Memory B cell (primary cell): ENCODE measurements at regions not wholly inside any gene's neighbourhood (a gene's known extent, or its start where the extent isn't known, plus 50 kb on each side); places are given as distances from the start of the nearest gene placed in this dataset.
A peak's percentile ranks its signal among the peaks of the same experiment; 100 is the strongest.

Source experiments
- ATAC-seq: fragments of 150-1000 bp; cut with Tn5 transposase; 2 replicates; pipeline ENCODE4 v1.10.0; 2021; ENCODE audit warnings: low read depth, mild to moderate bottlenecking, moderate library complexity
- DNase-seq, 2 donors: peaks; one replicate each; pipeline ENCODE4 v3.0.0; 2022; ENCODE audit warnings: low spot score in 2 of 2
- H3K27ac Mint-ChIP-seq: one replicate; pipeline ENCODE4 v1.8.0; 2022; ENCODE audit warnings: mild to moderate bottlenecking, moderate library complexity, mixed read lengths
- H3K27me3 Mint-ChIP-seq: one replicate; pipeline ENCODE4 v1.8.0; 2022; ENCODE audit warnings: mixed read lengths
- H3K36me3 Mint-ChIP-seq: one replicate; pipeline ENCODE4 v1.8.0; 2022; ENCODE audit warnings: mild to moderate bottlenecking, mixed read lengths
- H3K4me1 Mint-ChIP-seq: one replicate; pipeline ENCODE4 v1.8.0; 2022; ENCODE audit warnings: mixed read lengths
- H3K4me3 Mint-ChIP-seq: one replicate; pipeline ENCODE4 v1.8.0; 2022; ENCODE audit warnings: mild to moderate bottlenecking, moderate library complexity, mixed read lengths
- H3K9me3 Mint-ChIP-seq: one replicate; pipeline ENCODE4 v1.8.0; 2022; ENCODE audit warnings: mixed read lengths

DNA sequence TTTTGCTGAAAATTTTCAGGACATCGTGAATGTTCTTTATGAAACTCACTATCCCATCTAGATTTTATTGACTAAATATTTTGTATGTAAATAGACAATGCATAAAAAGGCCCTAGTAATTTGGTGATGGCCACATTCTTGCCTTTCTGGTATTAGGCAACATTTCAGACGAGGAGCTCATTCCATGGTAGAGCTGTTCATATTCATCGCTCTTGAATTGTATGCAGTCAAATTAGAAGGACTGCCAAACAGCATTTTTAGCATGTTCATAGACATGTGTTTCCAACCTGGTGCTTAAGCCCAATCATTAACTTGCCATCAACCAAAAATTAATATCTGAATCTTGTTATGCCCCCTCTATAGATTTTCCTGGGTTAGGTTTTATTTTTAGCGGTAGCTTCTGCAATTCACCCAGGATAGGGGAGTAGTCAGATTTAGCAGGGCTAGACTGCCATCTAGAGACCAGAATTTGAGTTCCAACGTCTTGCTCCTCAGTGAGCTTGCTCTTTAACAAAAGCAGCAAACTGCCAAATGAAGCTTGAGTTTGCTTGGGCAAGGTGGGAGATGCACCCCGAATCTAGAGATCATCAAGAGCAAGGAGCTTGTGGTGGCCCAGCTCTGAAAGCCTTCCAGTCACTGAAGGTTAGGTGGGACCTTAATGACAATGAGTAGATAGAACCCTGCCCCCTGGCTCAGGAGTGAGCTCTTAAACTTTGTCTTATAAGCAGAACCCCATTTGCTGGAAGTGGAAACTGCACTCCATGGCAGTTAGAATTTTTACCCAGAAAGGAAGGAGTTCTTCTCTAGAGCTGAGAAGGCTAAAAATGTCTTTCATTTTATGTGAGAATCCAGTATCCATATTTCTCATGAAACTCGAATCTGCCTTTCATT, 456.2 kb downstream of the RASEF start:
- no peak overlapping the region for H3K27ac Mint-ChIP-seq
- H3K4me3 Mint-ChIP-seq = no peak overlapping the region

DNA sequence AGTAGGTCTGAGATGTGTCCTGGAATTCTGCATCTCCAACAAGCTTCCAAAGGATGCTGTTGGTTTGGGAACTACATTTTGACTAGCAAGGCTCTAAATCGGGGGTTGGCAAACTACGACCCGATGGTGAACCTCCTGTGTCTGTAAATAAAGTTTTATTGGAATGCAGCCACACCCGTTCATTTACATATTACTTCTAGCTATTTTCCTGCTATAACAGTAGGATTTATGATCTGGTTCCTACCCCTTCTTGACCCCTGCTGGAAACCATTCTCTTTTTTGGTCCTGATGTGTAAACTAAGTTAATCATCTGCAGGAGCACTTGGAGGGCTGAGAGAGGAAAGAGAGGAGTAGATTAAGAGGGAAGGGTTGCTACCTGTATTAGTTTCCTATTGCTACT, 454.5 kb downstream of the RASEF start:
- Mint-ChIP-seq H3K36me3 (no peaks in the 10 kb centered on the region), H3K4me3 (no peak overlapping the region), H3K27ac (no peak overlapping the region), H3K9me3 (no peaks in the 10 kb centered on the region), H3K27me3 (no peaks in the 10 kb centered on the region), H3K4me1 (no peaks in the 10 kb centered on the region)
- DNase-seq = no peak
- ATAC-seq = no peak

More for the DNA sequence above, 456.2 kb downstream of the RASEF start:
- no peaks in the 10 kb centered on the region for H3K9me3 Mint-ChIP-seq
- no peaks in the 10 kb centered on the region for H3K27me3 Mint-ChIP-seq
- H3K4me1 Mint-ChIP-seq = no peaks in the 10 kb centered on the region
- peak; percentile 72 for ATAC-seq
- no peaks in the 10 kb centered on the region for H3K36me3 Mint-ChIP-seq
- peak; percentile 30 to 45 for DNase-seq

DNA sequence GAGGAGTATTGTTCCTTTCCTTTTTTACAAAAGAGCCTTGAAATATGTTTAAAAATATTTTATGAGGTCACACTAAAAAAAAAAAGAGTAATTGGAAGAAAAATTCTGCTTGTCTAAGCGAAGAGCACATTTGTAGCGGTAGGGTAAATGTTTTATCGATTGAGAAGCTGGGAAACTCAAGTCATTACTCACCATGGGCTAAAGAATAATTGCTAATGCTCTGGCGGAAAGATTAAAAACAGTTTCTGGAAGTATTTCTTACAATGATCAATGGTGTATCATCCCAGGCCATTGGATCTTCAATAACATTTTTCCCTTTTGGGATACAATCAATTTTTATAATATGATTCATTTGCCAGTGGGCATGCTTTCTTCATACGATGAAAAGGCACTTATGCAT, 450.0 kb downstream of the RASEF start:
- ATAC-seq (no peak), DNase-seq (no peak)
- Mint-ChIP-seq H3K4me3 (no peak overlapping the region), H3K27ac (no peak overlapping the region), H3K9me3 (peaks cover 1% of the 10 kb centered on the region), H3K27me3 (peaks cover 5% of the 10 kb centered on the region), H3K36me3 (no peaks in the 10 kb centered on the region), H3K4me1 (no peaks in the 10 kb centered on the region)

DNA sequence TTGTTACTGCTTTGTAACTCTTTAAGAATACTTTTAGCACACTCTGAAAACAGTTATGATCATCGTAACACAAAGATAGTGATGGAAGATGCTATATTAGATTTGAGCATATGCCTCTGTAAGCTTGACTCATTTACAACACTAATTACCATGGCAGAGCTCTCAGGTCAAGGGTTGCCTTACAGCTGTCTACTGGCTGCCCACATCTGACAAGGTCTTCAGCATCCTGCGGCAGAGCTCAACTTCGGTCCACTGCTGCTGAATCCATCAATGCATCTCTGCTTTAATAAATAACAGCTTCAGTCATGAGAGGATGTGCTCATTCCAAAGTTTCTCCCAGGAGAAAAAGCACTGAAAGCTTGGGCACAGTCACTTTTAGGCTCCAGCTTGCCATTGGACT, 449.4 kb downstream of the RASEF start:
- peaks cover 5% of the 10 kb centered on the region for H3K27me3 Mint-ChIP-seq
- DNase-seq (no peak), ATAC-seq (no peak)
- no peaks in the 10 kb centered on the region for H3K4me1 Mint-ChIP-seq
- H3K4me3 Mint-ChIP-seq = no peak overlapping the region
- H3K9me3 Mint-ChIP-seq = peaks cover 1% of the 10 kb centered on the region
- no peaks in the 10 kb centered on the region for H3K36me3 Mint-ChIP-seq
- H3K27ac Mint-ChIP-seq = no peak overlapping the region

DNA sequence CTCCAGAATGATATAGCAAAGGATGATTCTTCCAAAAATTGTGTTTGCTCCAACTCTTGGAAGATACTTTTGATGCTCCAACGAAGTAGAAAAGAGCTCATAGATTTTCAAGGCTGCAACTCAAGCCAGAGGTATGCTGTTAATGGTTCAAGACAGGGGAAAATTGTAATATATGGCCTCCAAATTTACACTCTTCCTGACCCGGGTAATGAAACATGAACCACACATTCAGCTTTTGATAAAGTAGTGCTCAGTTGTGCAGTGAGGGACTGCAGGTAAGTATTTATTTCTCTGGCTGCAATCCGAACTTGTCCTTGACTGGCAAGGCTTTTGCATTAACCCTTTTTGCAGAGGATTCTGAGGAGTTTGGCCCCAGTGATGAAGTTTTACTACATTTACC, 446.4 kb downstream of the RASEF start:
- H3K27ac Mint-ChIP-seq = no peak overlapping the region

DNA sequence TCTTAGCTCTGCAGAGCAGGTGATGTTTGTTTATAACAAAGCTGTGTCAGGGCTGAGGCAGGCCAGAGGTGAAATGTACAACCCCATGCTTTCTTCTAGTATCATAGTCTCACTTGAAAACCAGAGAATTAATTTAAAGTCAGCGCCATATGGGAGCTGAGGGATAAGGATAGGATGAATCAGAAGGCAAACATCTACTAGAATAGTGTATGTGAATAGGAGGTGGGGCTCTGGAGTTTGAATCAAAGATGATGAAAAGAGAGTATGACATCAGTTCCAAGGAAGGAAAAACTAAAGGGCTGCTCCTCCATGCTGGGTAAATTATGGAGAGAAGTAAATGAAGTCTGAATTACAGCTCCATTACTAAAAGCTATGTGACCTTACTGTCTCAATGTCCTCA, 441.5 kb downstream of the RASEF start:
- no peak for ATAC-seq
- DNase-seq = no peak
- Mint-ChIP-seq H3K4me3 (no peak overlapping the region), H3K27me3 (peaks cover 8% of the 10 kb centered on the region), H3K36me3 (no peaks in the 10 kb centered on the region), H3K4me1 (no peaks in the 10 kb centered on the region), H3K27ac (no peak overlapping the region), H3K9me3 (peaks cover 1% of the 10 kb centered on the region)

More for the DNA sequence above, 446.4 kb downstream of the RASEF start:
- no peaks in the 10 kb centered on the region for H3K36me3 Mint-ChIP-seq
- peaks cover 1% of the 10 kb centered on the region for H3K9me3 Mint-ChIP-seq
- H3K4me1 Mint-ChIP-seq = no peaks in the 10 kb centered on the region
- DNase-seq (no peak), ATAC-seq (no peak)
- H3K4me3 Mint-ChIP-seq = no peak overlapping the region
- H3K27me3 Mint-ChIP-seq = peaks cover 8% of the 10 kb centered on the region

DNA sequence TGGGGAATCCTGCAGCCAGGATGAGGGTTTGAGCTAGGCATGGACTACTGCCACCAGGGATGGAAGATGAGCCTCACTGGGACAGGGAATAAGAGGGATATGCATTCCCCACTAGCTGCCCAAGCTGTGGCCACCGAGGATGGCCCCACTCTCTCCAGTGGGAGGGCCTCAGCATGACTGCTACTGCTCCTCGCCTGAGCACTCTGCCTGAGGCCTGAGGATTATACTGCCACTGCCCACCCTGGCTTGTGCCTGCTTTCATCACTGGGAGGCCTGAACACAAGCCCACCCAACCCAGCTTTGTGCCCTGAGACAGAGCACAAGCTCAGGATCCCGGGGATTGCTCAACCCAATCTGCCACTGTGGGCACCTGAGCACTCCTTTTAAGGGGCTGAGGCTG, 425.6 kb downstream of the RASEF start:
- H3K36me3 Mint-ChIP-seq = no peaks in the 10 kb centered on the region
- H3K27me3 Mint-ChIP-seq = no peaks in the 10 kb centered on the region
- no peak overlapping the region for H3K27ac Mint-ChIP-seq
- ATAC-seq (no peak), DNase-seq (no peak)
- peaks cover 13% of the 10 kb centered on the region for H3K9me3 Mint-ChIP-seq
- H3K4me3 Mint-ChIP-seq = no peak overlapping the region
- no peaks in the 10 kb centered on the region for H3K4me1 Mint-ChIP-seq

DNA sequence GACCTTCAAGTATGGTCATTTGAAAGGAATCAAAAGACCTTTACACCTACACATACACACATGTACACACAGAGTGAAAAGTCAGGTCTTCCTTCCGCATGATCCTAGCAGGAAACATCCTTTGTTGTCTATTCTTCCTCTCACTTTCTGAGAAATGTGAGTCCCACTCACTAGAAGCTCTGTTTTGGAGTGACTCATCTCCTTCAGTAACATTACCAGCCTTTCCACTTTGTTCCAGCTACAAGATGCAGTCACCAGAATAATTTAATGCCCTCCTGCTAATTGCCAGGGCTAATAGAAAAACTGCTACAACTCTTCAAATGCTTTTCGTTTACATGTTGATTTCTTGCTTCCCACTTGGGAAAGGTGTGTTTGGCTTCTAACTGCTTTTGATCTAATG, 417.3 kb downstream of the RASEF start:
- no peak overlapping the region for H3K4me3 Mint-ChIP-seq
- H3K27me3 Mint-ChIP-seq = no peaks in the 10 kb centered on the region
- H3K4me1 Mint-ChIP-seq = no peaks in the 10 kb centered on the region
- no peak for DNase-seq
- peaks cover 6% of the 10 kb centered on the region for H3K9me3 Mint-ChIP-seq
- ATAC-seq = no peak
- no peak overlapping the region for H3K27ac Mint-ChIP-seq
- H3K36me3 Mint-ChIP-seq = no peaks in the 10 kb centered on the region

DNA sequence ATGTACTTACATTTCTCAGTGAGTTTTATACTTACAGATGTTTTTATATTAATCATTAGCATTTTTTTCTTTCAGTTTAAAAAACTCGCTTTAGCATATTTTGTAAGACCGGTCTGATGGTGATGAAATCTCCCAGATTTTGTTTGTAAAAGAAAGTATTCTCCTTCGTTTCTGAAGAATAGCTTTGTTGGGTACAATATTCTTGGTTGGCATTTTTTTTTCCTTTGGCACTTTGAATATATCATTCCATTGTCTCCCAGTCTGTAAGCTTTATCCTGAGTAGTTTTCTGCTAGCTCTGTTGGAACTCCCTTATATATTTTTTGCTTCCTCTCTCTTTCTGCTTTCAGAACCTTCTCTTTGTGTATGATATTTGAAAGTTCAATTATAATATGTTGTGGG, 412.6 kb downstream of the RASEF start:
- no peak for ATAC-seq
- no peaks in the 10 kb centered on the region for H3K4me1 Mint-ChIP-seq

DNA sequence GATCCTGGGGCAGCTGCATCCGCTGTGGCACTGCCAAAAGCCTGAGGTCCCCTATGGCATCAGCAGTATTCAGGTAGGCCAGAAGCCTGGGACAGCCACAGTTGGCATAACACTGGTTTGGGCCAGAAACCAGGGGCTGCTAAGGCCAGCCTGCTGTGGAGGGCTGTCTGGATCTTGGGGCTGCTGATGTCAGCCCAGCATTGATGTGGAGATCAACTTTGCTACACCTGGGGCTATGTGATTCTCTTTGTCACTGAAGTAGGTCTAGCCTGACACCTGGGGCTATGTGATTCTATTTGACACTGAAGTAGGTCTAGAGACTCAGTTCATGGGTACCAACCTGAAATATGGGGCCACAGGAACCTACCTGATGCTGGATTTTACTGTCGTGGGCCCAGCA, 411.5 kb downstream of the RASEF start:
- DNase-seq (no peak), ATAC-seq (no peak)
- H3K36me3 Mint-ChIP-seq = no peaks in the 10 kb centered on the region
- no peaks in the 10 kb centered on the region for H3K4me1 Mint-ChIP-seq
- H3K27me3 Mint-ChIP-seq = no peaks in the 10 kb centered on the region
- H3K4me3 Mint-ChIP-seq = no peak overlapping the region
- H3K9me3 Mint-ChIP-seq = peaks cover 5% of the 10 kb centered on the region
- H3K27ac Mint-ChIP-seq = no peak overlapping the region

More for the DNA sequence above, 412.6 kb downstream of the RASEF start:
- Mint-ChIP-seq H3K9me3 (peaks cover 5% of the 10 kb centered on the region), H3K4me3 (no peak overlapping the region), H3K36me3 (no peaks in the 10 kb centered on the region), H3K27ac (no peak overlapping the region), H3K27me3 (no peaks in the 10 kb centered on the region)
- no peak for DNase-seq

DNA sequence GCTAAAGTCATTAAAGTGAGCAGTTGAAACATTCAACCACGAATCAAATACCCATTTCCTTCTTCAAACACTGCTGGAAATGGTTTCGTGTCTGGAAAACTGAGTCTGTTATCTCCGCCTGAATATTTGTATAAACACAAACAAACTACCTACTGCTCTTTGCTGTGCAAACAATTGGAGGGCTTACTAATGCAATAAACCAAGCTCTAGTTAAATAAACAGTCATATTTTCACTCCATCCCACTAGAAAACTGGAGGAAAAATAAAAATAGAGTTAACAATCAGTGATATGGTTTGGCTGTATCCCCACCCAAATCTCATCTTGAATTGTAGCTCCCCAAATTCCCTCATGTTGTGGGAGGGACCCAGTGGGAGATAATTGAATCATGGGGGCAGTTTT, 397.6 kb downstream of the RASEF start:
- H3K9me3 Mint-ChIP-seq = no peaks in the 10 kb centered on the region
- ATAC-seq = no peak
- no peaks in the 10 kb centered on the region for H3K36me3 Mint-ChIP-seq
- no peak overlapping the region for H3K4me3 Mint-ChIP-seq
- H3K27ac Mint-ChIP-seq = no peak overlapping the region
- no peak for DNase-seq
- H3K4me1 Mint-ChIP-seq = no peaks in the 10 kb centered on the region
- H3K27me3 Mint-ChIP-seq = no peaks in the 10 kb centered on the region

DNA sequence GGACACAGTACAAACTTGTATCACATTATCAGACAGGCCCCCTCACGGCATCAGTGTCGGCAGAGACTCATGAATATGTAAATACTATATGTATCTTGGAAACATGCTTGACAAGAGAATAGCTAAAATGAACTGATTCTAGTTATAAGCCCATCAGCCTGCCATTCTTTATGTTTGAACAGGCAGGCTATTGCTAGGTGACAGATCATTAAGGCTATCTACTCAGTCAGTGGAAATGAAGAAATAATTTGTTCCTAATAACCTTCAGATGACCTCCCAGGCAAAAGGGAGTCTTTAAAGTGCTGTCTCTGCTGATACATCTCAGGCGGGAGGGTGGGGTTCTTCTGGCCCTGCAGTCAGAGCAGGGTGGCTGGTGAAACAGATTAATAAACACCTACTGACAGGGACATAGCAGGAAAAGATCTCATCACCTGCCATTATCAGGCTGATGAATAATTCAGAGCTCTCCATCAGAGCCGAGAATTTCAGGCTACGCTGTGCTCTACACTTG, 394.2 kb downstream of the RASEF start:
- ATAC-seq (no peak), DNase-seq (no peak)
- Mint-ChIP-seq H3K9me3 (no peaks in the 10 kb centered on the region), H3K27me3 (peaks cover 2% of the 10 kb centered on the region), H3K27ac (no peak overlapping the region), H3K36me3 (no peaks in the 10 kb centered on the region), H3K4me1 (no peaks in the 10 kb centered on the region), H3K4me3 (no peak overlapping the region)

DNA sequence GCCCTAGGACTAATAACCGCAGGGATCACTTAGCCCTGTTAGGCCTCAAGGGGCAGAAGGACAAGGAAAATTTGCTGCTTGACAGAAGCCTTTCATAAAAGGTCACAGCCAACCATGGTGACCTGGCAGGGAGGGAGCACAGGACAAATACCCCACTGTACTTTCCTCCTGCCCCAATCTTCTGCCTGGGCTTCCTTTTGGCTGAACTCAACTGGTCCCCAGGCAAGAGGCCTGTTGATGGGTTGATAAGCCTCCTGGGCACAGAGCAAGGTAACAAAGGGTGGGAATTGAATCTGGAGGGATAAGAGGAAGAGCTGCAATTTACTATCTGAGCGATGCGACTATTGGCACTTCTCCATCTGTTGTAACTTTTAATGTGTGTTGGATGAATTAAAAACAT, 392.9 kb downstream of the RASEF start:
- H3K27me3 Mint-ChIP-seq = peaks cover 4% of the 10 kb centered on the region
- no peaks in the 10 kb centered on the region for H3K36me3 Mint-ChIP-seq
- DNase-seq = no peak
- H3K4me1 Mint-ChIP-seq = no peaks in the 10 kb centered on the region
- no peaks in the 10 kb centered on the region for H3K9me3 Mint-ChIP-seq
- no peak overlapping the region for H3K4me3 Mint-ChIP-seq
- H3K27ac Mint-ChIP-seq = no peak overlapping the region
- no peak for ATAC-seq

DNA sequence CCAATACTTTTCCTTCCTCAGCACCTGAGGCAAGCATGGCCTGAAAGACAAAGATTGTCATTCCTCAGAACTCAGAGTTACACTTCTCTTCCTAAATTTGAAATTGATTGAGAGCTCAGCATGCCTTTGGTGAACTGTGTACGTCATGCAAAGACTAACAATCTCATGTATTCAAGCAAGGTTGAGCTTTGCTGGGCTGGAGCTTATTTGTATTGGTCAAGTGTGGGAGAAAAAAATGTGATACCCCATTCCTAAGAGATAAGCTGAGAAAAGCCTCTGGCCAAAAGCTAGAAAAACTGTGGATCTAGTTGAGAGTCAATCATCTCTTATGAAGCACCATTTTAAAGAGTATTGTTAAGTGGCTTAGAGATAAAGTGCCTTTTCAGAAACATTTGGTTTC, 392.2 kb downstream of the RASEF start:
- Mint-ChIP-seq H3K4me3 (no peak overlapping the region), H3K36me3 (no peaks in the 10 kb centered on the region), H3K4me1 (no peaks in the 10 kb centered on the region), H3K27me3 (peaks cover 4% of the 10 kb centered on the region), H3K27ac (no peak overlapping the region), H3K9me3 (no peaks in the 10 kb centered on the region)
- DNase-seq (no peak), ATAC-seq (no peak)

DNA sequence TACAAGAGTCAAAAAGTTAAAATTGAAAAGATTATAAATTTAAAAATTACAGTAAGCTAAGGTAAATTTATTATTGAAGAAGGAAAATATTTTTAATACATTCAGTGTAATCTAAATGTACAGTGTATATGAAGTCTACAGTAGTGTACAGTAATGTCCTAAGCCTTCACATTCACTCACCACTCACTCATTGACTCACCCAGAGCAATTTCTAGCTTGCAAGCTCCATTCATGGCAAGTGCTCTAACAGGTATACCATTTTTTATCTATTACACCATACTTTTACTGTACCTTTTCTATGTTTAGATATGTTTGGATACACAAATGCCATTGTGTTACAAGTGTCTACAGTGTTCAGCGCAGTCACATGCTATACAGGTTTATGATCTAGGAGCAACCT, 389.7 kb downstream of the RASEF start:
- no peak overlapping the region for H3K4me3 Mint-ChIP-seq
- ATAC-seq (no peak), DNase-seq (no peak)
- H3K9me3 Mint-ChIP-seq = no peaks in the 10 kb centered on the region
- no peak overlapping the region for H3K27ac Mint-ChIP-seq
- no peaks in the 10 kb centered on the region for H3K4me1 Mint-ChIP-seq
- H3K36me3 Mint-ChIP-seq = no peaks in the 10 kb centered on the region
- peaks cover 4% of the 10 kb centered on the region for H3K27me3 Mint-ChIP-seq
